ENCODE measurements at regions not wholly inside any gene's neighbourhood (a gene's known extent, or its start where the extent isn't known, plus 50 kb on each side); places are given as distances from the start of the nearest gene placed in this dataset.
"Not testable (repeated sequence)": the region's sequence is repeated elsewhere in the genome, so short reads cannot be mapped to it uniquely, and the experiment has no call there.

DNA sequence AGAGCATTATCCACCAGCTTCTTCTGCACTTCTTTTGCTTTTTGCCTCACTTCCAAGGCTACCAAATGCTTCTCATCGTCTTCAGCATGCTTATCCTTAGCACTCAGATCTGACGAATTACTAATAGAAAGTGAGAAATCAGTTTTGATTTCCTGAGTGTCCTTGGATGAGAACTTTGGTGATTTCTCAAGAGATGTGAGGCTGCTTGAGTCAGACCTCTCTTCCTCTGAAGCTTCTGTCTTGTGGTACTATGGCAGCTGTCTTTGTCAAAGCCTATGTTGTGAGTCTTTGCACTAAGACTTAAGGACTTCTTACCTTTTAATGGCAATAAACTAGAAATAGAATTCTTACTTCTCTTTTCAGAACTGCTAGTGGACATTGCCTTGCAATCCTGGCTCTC, 169.9 kb downstream of the CPE start:
- DNase-seq, result no peak

DNA sequence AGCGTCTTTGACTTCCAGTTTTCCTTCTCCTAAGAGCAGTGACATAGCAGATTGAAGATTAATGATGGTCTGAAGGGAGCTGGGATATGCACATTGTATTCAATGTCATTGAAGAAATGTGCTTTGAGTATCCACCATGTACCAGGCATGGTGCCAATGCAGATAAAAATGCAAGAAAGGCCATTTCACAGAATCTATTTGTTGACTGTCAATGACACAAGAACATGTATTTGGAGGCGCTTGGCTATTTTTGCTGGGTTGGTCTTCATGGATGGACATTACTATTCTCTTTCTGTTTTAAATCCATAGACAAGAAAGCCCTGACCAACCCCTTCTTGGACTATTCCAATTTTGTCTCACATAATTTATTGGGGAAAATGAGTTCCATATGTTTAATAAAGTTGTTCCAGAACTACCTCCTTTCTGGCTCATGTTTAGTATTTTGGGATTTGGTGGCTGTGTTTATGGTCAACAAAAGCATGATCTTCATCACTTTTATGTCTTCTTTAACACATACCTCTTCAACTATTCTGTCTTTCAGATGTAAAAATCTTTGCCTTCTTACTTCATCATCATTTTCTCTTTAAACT, 174.5 kb downstream of the CPE start:
- DNase-seq, result no peak

DNA sequence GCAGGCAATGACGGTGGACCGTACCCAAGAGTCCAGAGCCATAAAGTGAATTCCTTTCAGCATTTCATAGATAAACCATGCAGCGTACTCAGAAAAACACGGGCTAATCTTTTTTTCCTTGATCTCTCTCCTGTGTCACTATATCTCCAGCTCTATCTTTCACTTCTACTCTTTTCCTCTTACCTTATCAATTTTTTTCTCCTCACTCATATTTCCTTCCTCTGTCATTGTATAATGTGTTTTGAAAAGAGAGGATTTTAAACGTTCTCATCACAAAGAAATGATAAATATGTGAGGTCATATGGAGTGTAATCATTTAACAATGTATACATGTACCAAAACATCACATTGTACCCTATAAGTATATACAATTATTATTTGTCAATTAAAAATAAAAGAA, 176.5 kb downstream of the CPE start:
- DNase-seq, result no peak

DNA sequence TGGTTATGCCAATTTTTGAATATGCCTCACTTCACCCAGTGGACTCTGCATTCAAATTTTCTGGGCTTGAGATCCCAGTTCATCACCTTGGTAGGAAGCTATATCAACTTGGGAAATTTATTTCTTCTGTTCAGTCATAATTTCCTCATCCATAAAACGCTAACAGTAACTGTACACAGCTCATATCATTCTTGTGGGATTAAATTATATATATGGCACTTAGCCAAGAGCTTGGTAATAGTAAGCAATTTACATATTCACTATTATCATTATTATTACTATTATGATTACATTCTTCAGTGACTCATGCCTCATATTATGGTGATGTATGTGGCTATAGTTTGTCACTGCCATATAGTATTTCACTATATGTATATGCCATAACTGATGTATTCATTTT, 177.6 kb downstream of the CPE start:
- no peak for DNase-seq

DNA sequence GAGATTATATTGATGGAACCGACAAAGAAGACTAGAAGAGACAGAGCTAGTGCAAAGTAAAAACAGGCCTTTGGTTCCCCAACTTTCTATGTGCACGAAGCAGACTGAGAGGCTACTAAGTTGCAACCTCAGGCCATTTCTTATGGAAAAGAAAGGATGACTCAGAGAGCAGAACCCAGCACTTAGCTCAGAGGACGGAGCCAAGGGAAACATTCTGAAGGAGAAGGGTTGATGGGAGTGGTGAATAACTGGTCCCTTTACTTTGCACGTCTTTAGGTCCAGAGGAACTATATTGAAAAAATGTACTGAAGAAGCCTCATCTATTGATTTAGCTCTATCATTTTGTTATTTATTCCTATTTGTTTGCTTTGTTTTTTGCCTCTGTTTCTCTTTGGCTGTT, 182.1 kb downstream of the CPE start:
- DNase-seq, result no peak

DNA sequence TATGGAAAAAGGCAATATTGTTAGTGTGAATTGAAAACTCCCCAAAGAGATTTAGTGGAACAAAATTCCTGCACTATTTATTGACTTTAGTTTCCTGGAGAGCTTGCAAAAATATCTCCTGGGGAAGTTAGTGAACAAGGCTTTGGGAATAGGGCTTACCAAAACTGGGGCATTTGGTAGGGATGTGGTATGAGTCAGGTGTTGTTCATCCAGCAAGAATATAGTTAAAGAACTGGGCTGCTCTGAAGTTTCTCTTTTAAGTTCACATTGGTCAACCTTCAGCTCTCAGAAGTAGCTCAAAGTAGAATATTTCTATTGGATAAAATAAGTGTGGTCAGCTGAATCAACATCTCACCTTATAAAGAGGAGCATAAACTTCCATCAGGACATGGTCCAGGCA, 185.0 kb downstream of the CPE start:
- no peak for DNase-seq

DNA sequence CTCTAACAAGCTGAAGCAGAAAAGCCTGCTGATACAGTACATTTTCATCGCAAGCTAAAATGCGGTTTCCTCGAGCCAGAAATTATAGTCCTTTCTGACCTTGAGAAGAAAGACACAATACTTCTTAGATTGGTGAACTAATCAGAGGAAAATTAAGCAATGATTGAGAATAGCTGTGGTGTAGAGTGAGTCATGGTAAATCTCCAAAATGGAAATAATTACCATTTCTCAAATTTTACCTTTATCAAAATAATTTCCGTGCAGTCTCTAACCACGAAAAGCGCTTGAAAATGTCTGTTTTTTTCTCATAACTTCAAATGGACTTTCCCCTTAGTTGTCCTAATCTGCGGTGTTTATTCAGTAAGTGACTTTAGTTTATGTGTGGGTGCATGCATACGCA, 190.2 kb downstream of the CPE start:
- no peak for DNase-seq

DNA sequence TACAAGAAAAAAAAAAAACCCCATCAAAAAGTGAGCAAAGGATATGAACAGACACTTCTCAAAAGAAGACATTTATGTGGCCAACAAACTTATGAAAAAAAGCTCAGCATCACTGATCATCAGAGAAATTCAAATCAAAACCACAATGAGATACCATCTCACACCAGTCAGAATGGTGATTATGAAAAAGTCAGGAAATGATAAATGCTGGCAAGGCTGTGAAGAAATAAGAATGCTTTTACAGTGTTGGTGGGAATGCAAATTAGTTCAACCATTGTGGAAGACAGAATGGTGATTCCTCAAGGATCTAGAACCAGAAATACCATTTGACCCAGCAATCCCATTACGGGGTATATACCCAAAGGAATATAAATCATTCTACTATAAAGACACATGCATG, 192.7 kb downstream of the CPE start:
- not testable (repeated sequence) for DNase-seq

DNA sequence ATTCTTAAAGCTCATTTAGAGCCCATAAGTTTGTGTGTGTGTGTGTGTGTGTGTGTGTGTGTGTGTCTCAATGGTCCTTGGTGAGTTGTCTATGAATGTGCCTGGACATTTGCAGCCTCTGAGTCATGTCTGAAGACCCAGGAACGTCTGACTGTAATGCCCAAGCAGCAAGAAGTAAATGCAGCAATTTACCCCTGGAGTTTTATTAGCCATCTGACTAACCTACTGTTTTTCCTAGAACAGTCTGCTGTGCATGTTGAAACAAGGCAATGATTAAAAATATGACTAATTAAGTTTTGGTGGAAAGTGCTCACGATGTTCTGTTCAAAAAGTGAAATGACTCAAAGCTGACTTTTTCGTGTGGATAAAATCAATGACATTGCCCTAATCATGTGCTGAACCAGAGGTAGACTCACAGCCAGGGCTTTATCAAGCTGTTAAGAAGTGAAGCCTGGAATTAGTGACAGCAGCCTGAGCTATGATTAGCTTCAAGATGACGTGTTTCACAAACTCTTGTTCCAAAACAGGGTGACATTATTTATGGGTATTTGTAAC, 201.6 kb downstream of the CPE start:
- DNase-seq, result no peak

DNA sequence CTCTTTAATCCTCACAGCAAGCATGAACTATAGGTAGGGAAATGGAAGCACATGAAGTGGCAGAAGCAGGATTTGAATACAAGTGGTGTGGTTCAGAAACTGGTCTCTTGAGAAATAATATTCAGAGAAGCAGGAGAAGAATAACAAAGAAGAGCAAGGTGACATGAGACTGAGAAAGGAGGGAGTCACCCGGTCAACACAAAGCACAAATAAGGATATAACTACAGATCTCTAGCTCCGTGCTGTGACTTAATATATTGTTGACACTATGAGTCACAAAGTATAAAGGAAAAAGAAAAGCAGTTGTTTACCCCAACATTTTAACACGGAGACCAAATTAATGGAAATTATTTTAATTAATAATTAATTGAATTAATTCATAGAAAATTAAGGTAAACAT, 204.5 kb downstream of the CPE start:
- no peak for DNase-seq

DNA sequence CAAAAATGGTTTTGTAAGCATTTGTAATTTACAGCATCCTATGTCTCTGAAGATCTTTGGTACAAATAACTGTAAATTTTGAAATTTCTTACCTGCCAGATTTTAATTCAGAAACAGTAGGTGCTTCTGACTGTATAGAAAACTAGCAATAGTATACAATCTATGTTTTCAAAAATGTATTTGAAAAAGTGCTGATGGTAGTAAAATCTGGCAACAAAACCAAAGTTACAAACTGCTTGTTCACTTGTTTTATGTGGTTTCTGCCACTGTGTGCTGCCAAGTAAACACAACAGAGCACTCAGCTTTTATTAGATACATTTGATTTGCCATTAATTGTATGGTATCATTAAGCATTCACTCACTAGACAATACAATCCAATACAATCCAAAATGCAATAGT, 206.1 kb downstream of the CPE start:
- DNase-seq, result no peak

DNA sequence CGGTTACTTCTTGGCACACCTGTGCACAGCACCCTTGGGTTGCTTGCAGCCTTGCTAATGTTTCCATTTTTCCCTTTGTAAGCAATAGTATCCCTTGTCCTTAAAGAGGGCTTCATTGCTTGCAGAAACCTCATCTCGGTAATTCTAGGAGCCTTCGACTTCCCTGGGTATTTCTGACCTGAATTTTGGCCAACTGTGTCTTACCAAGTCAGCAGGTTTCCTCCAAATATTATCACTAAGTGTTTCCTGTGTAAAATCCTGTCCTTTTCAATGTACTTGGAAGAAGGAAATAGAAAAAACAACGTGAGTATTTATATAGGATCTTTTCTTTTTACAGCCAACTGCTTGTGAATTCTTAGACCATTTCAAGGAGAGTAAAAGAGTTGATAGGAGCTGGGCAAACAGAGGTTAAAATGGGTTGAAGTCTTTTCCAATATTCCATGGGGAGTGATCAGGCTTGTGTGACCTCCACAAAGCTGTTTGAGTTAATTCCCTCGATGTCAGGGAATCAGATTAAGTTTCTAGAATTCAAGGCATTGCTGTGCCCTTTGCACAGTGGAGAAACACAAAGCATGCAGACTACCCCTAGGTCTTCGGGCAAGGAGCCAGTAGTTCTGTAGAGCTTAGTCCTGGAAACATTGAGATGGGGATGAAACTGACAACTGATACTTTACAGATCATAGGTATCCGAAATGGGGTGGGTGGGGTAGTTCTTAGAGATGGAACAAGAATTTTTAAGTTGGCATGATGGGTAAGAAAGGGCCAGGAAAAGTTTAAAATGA, 209.9 kb downstream of the CPE start:
- DNase-seq, result no peak

DNA sequence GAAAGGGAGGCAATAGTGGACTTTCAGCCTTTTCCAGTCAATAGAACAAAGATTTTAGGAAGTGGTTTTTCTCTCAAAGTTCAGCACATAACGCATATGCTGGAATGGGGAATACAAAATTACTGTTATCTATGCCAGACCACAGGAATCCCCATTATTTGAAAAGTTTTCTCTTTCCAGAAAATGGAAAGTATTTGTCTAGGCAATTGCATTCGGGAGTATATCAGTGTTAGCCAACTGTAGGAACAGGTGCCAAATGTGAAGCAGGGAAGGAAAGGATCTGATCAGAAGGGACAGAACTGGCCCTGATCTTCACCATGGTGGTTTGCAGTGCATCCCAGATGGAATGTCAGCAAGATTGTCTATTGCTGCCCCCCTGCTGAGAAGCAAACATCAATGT, 213.6 kb downstream of the CPE start:
- DNase-seq, result no peak

DNA sequence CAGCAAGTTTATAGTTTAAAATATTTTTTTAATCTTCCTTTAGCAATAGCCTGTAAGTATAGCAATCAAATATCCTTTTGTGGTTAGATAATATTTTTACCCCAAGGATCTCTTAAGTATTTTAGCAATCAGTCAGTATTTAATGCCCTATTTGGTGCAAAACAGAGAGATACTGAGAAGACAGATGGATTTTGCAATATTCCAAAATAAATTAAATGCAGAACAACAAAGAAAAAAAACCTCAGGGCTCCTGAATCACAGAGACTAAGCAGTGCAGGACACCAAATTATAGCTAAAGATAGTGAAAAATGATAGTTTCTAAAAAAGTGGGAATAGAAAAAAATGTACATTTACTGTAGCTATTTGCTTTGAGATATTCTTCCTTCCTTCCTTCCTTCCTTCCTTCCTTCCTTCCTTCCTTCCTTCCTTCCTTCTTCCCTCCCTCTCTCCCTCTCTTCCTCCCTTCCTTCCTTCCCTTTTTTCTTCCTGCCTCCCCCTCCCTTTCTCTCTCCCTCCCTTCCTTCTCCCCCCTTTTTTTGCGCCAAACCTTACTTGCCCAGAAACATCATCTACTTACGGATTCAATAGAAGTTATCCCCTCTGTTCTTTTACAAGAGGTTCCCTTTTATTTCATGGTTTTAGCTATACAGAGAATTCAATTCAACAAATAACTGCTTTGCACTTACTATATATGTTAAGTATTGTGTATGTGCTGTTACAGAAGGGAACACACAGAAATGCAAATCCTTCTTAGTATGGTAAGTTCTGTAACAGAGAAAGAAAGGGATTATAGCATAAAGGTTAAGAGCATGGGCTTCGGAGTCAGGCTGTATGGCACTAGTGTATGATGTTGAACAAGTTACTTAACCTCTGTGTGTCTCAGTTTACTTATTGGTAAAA, 219.0 kb downstream of the CPE start:
- DNase-seq, result no peak

DNA sequence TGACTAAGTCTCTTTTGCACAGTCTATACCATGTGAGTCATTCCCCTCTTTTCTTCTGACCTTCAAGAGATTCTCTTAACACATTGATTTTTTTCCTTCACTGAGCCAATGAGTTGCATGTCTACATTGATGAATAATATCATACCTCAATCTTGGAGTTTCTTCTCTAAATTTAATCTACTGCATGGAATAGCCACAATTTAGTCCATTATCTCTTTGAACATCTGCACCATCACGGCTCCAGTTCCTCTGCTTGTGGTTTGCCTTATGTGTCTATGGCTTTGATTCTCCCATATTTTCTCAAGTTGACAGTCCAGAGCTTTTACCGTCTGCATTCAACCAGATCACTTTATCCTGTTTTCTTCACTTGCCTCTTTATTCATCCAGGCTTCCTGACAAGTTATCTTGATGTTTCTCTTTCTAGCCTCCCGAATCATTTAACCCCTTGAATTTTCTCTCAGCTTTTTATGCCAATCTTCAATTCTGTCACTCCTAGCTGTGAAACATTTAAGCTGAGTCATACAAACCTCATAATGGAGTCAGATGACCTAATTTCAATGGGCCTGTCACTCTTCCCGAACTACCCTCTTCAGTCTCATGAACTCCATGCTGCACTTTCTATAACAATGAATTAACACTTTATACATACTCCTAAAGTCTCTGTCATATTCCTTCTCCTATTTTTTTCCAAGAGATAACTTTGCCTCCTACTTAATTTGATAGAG, 222.3 kb downstream of the CPE start:
- no peak for DNase-seq

DNA sequence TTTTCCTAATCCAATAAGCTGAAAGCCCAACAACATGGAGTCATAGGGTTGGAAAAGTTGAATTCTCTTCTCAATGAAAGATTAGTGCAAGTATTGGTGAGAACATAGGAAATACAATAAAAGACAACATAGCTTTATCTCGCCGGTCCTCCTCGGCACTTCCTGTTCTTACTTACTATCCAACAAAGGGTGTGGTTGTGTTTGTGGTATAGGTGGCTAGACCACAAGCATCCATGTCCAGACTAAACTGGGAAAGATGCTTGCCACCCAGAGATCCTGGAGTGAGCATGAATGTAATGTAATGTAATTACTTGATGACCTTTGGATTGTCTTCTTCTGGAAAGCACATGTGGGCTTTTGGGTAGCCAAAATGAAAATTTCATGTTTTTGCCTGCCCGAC, 223.8 kb downstream of the CPE start:
- DNase-seq, result no peak

DNA sequence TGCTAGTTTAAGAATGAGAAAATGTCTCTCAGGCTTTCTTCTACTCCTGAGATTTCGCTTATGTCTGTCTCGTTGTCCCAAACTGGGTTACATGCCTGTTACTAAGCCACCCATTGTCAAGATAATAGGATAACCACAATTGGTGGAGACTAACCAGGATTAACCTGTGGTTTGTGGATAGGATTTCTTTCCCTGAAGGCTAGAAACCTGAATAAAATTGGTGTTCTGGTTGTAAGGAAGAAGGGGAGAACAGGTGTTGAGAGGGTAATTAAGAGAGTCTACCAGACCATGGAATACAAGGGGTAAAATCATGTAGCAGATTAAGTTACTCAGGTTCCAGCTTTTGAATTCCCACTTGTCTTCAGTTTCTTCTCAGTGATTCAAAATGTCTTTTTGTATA, 225.4 kb downstream of the CPE start:
- DNase-seq, result no peak

DNA sequence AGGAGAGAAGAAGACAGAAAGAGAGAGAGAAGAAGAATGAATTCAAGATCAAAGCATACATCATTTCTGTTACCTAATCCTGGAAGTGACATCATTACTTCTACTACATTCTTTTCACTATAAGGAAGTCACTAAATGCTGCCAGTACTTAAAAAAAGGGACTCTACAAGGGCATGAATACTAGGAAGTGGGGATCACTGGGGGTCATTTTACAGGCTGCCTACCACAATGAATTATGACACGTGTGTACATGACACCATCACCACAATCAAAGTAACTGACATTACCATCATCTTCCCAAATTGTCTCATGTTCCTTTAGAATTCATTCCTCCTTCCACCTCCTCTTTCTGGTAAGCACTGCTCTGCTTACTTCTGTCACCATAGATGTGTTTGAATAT, 227.0 kb downstream of the CPE start:
- no peak for DNase-seq

DNA sequence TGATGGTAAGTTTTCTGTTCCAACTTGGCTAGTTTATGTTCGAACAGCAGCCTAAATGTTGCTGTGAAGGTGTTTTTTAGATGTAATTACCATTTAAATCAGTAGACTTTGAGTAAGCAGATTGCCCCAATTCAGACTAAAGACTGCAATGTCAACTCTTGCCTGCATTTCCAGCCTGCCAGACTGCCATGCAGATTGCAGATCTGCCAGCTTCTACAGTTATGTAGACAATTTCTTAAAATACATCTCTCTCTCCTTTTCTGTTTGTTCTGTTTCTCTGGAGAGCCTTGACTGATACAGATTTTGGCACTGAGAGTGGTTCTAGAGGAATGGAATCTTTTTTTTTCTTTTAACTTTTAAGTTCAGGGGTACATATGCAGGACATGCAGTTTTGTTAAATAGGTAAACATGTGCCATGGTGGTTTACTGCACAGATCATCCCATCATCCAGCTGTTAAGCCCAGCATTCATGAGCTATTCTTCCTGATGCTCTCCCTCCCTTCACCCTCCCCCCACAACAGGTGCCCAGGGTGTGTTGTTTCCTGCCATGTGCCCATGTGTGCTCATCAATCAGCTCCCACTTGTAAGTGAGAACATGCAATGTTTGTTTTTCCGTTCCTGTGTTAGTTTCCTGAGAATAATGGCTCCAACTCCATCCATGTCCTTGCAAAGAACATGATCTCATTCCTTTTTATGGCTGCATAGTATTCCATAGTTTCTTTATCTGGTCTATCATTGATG, 227.8 kb downstream of the CPE start:
- DNase-seq, result no peak

DNA sequence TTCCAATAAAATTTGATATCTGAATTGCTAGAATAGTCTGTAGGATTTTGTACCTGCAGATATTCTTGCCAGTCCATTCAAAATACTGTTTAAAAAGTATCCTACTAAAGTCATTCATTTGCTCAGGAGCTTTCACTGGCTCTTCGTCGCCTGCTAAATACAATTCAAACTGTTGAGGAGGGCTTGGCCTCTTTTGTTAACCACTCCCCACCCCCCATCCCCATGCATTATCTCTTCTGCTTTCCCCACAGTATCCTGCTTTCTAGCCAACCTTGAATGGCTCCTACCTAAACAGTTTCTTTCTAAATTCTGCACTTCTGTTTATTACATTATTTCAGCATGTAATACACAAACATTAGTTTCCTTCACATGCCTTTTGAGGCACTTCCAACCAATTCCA, 230.8 kb downstream of the CPE start:
- DNase-seq, result no peak

DNA sequence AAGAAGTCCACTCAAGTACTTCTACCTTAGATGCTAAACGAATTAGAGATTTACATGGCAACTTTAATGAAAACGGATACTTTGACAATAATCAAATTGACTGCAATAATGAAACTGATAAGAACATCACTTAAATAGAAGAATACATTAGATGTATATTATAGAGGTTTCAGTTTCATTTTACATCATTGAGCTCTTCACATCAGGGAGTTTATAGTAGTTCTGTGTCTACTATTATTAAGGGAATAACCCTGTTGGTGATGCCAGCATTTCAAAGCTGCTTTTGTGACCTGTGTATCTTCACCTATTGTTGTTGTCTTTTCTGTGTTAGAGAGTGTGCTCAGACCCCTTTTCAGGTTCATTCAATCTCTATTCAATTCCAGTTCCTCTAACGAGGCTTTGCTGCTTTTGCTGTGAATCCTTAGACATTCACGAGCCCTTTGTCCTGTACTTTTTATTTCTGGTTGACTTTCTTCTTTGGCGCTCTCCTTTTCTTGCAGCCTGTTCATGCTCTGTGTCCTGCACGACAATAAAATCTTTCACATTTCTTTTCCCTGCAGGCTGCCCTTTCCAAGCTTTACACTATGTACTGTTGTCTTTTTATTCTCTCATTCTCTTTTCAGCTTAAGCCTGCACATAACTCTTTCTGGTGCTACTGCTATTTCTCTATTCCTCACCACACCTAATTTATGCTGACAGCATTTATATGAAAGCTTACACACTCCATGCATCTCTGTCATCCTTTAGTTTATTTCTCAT, 232.1 kb downstream of the CPE start:
- DNase-seq, result no peak

DNA sequence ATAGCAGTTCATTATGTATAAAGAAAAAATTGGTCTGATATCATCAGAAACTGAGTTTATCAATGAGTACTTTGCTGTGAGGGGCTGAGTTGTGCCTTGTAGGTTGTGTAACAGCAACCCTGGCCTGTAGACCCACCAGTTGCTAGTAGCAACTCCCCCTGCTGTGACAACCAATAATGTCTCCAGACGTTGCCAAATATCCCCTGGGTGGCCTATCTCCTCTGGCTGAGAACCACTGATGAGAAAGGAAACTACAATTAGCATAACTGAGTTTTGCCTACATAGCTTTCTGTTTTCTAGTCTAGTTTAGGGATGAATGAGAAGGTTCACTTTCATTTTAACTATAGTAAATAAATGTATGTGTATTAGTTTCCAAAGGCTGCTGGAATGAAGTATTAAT, 234.1 kb downstream of the CPE start:
- no peak for DNase-seq
